HG03571 (cell line): ENCODE measurements at regions not wholly inside any gene's neighbourhood (a gene's known extent, or its start where the extent isn't known, plus 50 kb on each side); places are given as distances from the start of the nearest gene placed in this dataset.

Source experiments
- ATAC-seq: cut with Tn5 transposase; IDR thresholded peaks from one replicate; pipeline ENCODE4 v1.9.1; 2021; ENCODE audit not compliant: unreplicated experiment

DNA sequence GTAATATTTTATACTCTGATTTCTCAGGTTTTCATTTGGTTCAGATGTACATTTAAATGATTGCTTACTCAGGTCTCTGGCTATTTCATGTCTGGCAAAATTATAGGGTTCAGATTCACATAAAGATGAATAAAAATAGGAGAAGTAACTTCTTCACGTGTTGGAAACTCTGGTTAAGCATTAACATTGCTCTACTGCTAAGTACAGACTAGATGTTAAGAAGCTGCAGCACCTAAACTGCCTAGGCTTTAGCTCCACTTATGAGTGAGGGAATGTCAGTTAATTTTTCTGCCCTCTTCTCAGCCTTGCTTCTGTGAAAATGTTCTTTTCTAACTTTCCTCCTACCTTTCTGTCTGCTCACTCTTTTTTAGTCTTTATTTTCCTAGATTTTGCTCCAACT lies 361.2 kb downstream of the ARAP2 start:
- no peak for ATAC-seq

DNA sequence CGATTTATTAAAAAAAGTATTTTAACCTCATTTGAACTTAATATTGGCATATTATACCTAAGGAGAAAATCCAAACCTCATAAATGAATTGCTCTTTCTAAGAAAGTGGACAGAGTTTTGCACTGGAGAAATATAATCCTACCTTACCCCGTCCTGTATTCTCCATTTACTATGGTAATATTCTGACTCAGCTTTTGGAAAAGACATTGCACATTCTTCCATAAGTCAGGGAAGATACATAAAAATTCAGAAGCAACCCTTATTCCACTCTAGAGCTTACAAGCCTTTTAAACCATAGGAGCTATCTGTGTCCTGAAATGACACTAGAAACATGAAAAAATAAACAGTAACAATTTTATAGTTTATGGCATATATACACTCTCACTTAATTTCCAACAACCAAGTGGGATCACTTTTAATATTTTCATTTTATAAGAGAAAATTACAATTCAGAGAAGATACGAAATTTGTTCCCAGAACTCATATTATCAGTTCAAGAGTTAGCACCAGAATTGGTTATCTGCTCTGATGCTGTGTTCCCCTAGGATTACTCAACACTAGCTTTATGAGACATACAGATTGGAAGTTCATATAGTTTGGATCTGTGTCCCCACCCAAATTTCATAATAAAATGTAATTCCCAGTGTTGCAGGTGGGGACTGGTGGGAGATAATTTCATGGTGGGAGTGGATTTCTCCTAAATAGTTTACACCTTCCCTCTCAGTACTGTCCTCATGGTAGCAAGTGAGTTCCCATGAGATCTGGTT lies 359.4 kb downstream of the ARAP2 start:
- no peak for ATAC-seq

GRCh38 chr4:35897808-35898207 lies 346.5 kb downstream of the ARAP2 start:
- ATAC-seq, result no peak

DNA sequence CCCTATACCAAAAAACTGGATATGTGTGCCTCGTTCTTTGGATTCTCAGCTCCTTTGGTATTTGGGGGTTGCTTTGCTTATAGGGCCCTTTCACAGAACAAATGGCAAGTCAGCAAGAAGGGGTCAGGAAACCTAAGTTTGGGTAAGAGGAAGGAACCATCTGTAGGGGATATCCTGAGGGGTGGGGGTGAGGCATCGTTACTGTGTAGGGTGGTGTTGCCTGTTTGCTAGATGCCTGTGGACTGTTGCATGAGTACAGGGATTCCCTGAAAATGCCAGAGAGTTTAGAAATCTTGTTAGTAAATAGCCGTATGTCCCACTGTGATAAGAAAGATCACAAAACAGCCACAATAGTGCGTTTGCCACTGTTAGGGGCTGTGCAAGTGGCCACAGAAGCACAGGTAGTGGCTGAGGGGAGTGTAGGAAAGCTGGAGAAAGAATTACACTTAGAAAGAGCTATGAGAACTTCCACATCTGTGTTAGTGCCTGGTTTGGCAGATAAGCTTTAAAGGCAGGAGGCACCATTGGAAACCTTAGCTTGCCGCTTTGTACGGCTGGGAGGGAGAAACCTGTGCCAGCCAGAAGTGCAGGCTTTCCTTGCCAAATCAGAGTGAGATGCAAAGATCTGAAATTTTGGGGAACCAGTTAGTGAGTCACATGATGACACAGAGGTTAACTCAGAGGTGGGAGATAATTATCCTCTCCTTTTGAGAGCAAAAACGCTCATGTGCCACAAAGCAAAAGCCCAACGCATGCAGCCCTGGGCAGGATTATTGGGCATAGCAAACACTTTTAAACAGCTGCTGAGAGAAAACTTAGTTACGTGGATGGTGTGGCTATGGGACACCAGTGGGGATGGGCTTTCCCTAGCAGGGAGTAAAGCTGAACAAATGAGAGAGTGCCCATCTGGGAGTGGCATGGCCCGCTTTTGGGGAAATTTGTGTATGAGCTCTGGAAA lies 343.7 kb downstream of the ARAP2 start:
- no peak for ATAC-seq

GRCh38 chr4:35912174-35912573 lies 332.1 kb downstream of the ARAP2 start:
- ATAC-seq, result peak; percentile 78

DNA sequence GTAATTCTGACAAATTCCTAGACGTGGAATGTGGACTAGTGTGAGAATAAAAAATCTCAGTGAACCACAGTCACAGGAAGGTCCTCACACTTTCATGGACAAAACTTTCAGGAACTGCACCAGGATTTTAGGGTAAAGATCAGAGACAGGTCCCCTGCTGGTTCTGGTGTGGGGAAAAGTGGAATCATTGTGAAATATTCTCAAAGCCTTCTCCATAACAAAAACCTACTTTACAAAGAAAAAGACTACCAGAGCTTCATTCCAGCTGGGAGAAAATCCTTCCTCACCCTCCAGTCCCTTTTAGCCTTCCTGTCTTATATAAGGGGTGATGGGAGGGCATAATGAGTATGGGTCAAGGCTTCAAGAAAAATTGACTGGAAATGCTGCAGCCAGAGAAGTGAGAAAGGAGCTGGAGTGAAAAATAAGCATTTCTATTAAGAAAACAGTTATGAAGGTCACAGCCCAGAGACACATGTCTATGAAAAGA lies 325.8 kb downstream of the ARAP2 start:
- ATAC-seq, result no peak

DNA sequence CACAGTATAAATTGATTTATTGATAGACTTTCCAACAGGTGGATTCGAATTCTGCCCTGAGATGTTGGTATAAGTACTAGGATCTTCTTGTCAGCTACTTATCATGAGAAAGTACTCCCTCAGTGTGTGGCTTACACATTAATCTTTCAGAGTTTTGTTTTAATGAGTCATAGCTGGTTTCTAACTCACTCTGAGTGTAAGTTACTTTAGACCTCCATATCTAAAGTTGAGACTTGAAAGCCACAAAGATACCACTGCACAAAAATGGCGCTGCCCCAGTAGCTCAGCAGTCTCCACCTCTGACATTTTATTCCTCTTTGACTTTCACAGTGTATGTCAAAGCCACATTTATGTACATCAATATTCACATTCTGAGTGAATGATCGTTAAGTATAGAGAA lies 318.5 kb downstream of the ARAP2 start:
- ATAC-seq, result peak; percentile 76

DNA sequence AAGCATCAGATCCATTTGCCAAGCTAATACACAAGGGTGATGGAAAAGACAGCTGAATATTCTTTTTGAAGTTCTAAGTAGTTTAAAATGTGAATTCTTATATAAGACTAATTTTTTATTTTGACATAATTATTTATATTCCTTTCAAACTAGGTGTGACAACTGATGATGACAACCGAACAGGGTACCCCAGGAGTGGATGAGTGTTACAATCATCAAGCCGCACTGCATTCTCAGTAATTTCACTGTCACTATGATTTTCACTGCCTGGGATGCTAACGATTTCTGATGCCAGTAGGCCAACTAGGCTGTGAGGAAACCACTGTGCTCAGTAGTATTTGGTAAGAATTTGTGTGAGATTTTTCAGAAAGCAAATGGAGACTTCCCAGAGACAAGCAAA lies 317.5 kb downstream of the ARAP2 start:
- no peak for ATAC-seq

GRCh38 chr4:35933901-35934300 lies 310.4 kb downstream of the ARAP2 start:
- ATAC-seq, result no peak

DNA sequence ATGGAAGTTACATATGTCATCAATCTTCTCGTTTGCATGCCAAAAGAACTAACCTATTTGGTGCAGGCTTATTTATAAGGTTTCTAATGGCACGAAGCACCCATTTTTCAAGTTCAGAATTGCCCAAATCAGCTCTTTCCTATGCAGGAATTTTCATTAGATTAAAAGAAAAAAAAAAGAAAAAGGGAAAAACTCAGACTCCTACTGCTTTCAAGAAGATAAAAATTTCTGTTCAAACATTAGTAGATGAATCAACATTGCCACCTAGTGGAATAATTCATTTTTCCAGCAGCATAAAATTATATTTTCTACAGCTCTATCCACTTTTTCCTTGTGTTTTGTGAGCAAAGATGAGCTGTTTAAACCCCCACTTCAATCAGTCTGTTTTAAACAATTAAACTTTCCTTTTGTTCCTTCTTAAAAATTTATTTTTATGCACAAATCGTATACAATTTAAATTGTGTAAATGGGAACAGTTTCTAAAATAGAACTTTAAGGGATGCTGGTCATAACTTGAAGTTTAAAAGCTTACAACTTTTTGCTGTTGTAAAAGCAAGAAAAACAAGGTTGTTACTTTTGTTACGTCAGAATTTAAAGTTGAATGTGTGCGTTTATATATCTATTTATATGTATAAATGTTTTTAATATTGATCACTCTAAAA lies 309.9 kb downstream of the ARAP2 start:
- ATAC-seq, result no peak

DNA sequence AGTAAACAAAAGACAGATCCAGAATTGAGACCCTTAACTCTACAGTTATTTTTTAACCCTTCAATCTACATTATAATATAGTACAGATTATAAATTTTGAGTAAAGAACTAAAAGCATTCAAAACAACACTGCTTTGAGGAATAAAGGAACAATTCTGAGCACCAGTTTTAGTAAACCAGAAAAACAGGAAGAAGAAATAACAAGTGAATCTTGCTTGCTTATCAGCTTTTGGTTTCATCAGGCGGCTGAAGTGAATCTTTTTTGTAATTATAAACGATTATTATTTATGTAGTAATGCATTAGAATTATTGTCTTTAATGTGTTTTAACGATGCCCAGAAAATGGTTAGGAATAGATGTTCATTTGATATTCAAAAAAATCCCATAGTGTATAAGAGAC lies 305.4 kb downstream of the ARAP2 start:
- ATAC-seq, result no peak

DNA sequence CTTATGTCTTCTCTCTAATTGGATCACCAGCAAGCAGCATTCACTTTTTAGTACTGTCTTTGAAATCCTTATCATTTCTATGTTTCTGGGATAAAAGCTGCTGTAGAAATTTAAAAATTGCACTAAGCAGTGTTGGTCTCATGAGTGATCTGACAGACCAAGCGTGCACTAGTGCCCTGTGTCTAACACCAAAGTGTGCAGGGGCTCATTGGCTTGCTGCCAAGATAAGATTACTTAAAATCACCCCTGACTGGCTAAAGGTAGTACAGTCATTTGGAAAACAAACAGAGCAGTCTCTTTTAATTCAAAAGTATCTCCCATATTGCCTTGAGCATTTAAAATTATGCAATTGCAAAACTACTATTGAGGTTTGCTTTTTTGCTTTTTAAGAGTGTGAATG lies 304.6 kb downstream of the ARAP2 start:
- ATAC-seq, result no peak

DNA sequence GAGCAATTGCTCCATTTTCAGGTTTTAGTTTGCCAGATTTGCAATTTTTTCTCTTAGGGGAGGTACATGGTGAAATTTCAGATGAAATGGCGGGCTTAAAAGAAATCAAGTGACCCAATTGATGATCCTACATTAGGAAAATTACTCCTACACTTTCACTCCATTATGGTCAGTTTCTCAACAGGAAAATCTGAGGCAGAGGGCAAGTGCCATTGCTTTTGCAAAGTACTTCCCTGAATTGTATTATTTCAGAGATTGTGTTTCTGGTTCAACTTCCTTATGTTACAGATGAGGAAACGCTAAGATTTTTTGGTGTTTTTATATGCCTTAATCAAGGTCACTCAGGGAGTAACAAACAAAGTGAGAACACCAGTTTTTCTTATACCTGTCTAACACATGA lies 302.2 kb downstream of the ARAP2 start:
- ATAC-seq, result no peak

DNA sequence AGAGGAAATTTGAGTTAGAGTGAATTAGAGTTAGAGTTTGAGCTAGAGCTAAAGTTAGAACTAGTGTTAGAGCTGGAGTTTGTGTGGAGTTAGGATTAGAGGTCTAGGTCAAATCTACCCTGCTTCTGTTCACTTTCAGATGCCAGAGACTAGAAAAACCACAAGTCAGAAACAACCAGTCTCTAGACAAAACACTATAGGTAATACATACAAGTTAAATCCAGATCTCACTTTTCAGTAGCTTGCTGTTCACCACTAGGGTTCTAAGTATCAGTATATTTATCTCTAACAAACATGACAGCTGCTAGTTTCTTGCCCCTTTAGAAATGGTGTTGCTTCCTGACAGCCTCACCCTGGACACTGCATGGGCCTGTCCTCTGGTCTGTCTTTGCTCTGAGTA lies 300.7 kb downstream of the ARAP2 start:
- no peak for ATAC-seq

DNA sequence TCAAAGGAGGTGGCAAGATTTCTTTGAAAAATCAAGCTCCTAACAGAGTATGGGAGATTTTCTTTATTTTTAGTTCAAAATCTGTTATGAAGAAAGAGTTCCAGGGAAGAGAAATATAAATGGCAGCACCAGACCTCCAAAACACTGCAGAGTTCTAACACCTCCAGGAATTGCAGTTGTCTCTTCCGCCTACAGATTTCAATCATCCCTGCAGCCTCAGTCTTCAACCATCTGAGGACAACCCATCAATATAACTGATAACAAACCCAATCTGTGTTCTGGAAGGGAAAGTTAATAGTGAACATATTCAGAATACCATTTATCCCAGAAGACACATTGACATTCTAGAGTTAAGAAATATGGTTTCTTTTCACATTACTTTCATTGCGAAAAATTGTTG lies 296.1 kb downstream of the ARAP2 start:
- ATAC-seq, result no peak

GRCh38 chr4:35950442-35950841 lies 293.9 kb downstream of the ARAP2 start:
- no peak for ATAC-seq

DNA sequence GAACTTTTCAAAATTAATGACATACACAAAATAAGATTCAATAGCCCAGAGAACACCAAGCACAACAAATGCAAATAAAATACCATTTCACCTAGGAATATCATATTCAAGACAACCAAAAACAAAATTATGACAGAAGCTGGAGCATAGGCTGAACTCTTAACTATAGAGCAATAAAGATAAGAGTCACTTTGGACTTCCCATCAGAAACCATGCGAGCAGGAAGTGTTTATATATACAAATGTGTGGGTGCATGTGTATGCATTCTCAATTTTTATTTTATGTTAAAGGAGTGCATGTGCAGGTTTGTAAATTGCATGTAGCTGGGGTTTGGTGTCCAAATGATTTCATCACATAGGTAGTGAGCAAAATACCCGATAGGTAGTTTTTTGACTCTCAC lies 291.6 kb downstream of the ARAP2 start:
- no peak for ATAC-seq

DNA sequence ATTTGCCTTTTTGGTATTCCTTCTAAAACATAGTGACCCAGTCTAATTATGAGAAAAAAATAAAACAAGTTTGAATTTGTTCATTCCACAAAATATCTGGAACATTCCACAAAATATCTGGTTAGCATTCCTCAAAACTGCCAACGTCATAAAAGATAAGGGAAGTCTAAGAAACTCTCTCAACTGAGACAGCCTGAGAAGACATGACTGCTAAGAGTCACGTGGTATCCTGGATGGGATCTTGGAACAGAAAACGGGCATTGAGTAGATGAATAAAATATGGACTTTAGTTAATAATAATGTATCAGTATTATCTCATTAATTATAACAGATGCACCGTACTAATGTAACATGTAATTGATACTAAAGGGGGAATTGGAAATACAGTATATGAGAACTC lies 280.9 kb downstream of the ARAP2 start:
- ATAC-seq, result no peak

GRCh38 chr4:35963974-35964515 lies 280.3 kb downstream of the ARAP2 start:
- no peak for ATAC-seq

GRCh38 chr4:35965300-35965699 lies 279.0 kb downstream of the ARAP2 start:
- ATAC-seq, result peak; percentile 81

GRCh38 chr4:35966566-35966965 lies 277.7 kb downstream of the ARAP2 start:
- peak; percentile 33 for ATAC-seq
